ENCODE measurements at regions not wholly inside any gene's neighbourhood (a gene's known extent, or its start where the extent isn't known, plus 50 kb on each side); places are given as distances from the start of the nearest gene placed in this dataset.

DNA sequence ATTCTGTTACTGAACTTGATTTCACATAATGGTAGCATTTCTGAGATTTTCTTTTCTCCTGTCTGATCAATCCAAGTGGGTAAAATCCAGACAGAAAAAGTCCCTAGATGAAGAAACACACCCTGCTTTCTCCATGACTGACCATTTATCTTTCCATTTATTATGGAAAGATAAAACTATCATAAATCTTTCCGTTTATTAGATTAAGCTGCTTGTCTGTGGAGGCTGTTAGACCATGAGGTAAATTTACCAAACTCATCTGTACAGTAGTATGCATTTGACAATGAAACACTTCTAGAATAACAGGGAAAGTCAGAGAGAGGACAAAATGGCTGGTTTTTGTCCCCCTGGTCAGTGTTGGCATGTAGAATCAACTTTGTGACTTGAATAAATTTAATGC is 491.2 kb upstream of the SEMA6A start:
- H3K9me3 ChIP-seq: no peaks in the 10 kb centered on the region
- no peak overlapping the region for H3K4me3 ChIP-seq
- intact Hi-C loops (cut with DNase I): no loop called here
- no peaks in the 10 kb centered on the region for H3K4me1 ChIP-seq
- no peaks in the 10 kb centered on the region for H3K27me3 ChIP-seq
- H3K27ac ChIP-seq: no peak overlapping the region
- ATAC-seq (no peak), DNase-seq (no peak)
- H3K36me3 ChIP-seq: no peaks in the 10 kb centered on the region
- no peak for TF ChIP-seq CTCF (IDR thresholded peaks at IDR 0.05)

DNA sequence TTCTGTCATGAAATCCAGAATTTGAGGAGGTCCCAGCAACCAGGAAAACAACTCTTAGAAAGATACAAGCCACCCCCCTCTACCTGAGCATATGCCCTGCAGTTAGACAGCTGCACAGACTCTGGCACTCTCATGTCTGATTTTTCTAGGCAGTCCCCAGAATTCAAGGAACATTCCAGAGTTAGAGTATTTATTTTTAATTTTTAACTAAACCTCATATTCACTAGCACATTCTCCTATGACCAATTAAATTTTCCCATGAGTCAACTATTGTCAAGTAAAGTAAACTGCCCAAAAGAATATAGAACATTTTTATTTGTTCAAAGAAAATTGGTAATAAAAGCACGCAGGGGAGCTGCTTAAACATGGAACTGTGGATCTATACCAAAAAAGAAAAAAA is 490.5 kb upstream of the SEMA6A start:
- no peaks in the 10 kb centered on the region for H3K4me1 ChIP-seq
- H3K4me3 ChIP-seq: no peak overlapping the region
- no peaks in the 10 kb centered on the region for H3K27me3 ChIP-seq
- TF ChIP-seq CTCF (IDR thresholded peaks at IDR 0.05): no peak
- no peak for DNase-seq
- H3K36me3 ChIP-seq: no peaks in the 10 kb centered on the region
- no peaks in the 10 kb centered on the region for H3K9me3 ChIP-seq
- no peak for ATAC-seq
- intact Hi-C loops (cut with DNase I): no loop called here
- H3K27ac ChIP-seq: no peak overlapping the region

- no peak for ATAC-seq
- DNase-seq: no peak
- Histone ChIP-seq H3K4me3 (no peak overlapping the region), H3K27ac (no peak overlapping the region), H3K27me3 (no peaks in the 10 kb centered on the region), H3K36me3 (no peaks in the 10 kb centered on the region), H3K9me3 (no peaks in the 10 kb centered on the region), H3K4me1 (no peaks in the 10 kb centered on the region)
- no peak for TF ChIP-seq CTCF (IDR thresholded peaks at IDR 0.05)
- intact Hi-C loops (cut with DNase I): no loop called here
Measured at GRCh38 chr5:117060099-117060498, 485.5 kb upstream of the SEMA6A start.

- DNase-seq (no peak), ATAC-seq (no peak)
- Histone ChIP-seq H3K9me3 (no peaks in the 10 kb centered on the region), H3K4me3 (no peak overlapping the region), H3K27ac (no peak overlapping the region), H3K27me3 (no peaks in the 10 kb centered on the region), H3K4me1 (no peaks in the 10 kb centered on the region), H3K36me3 (no peaks in the 10 kb centered on the region)
- TF ChIP-seq CTCF (IDR thresholded peaks at IDR 0.05): no peak
- intact Hi-C loops (cut with DNase I): no loop called here
Measured at GRCh38 chr5:117058740-117059139, 484.1 kb upstream of the SEMA6A start.

GRCh38 chr5:117055517-117055916 is 480.9 kb upstream of the SEMA6A start:
- no peak overlapping the region for H3K27ac ChIP-seq
- no peak for TF ChIP-seq CTCF (IDR thresholded peaks at IDR 0.05)
- intact Hi-C loops (cut with DNase I): no loop called here
- no peak overlapping the region for H3K4me3 ChIP-seq
- H3K9me3 ChIP-seq: no peaks in the 10 kb centered on the region
- ATAC-seq (no peak), DNase-seq (no peak)
- H3K36me3 ChIP-seq: no peaks in the 10 kb centered on the region
- no peaks in the 10 kb centered on the region for H3K4me1 ChIP-seq
- H3K27me3 ChIP-seq: no peaks in the 10 kb centered on the region

DNA sequence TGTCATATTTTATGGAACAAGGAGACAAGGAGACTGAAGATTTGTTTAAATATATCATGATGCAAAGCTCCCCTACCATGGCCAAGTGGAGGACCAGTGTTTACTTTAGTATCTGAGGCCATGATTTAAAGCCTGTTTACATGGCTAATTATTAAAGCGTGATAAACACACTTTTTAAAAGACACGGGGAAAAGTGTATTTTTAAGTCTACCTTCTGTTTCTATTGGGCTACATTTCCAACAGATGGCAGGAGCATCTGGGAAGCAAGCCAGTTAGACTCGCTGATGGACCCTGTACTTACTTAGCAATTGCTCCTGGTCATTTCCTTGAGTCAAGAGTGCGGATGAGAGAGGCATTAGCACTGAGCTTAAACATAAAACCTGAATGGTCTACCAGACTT is 480.3 kb upstream of the SEMA6A start:
- no peak for TF ChIP-seq CTCF (IDR thresholded peaks at IDR 0.05)
- Histone ChIP-seq H3K27ac (no peak overlapping the region), H3K9me3 (no peaks in the 10 kb centered on the region), H3K27me3 (no peaks in the 10 kb centered on the region), H3K4me1 (no peaks in the 10 kb centered on the region), H3K4me3 (no peak overlapping the region), H3K36me3 (no peaks in the 10 kb centered on the region)
- no peak for DNase-seq
- no peak for ATAC-seq
- intact Hi-C loops (cut with DNase I): no loop called here
